GM18907 (cell line): ENCODE measurements at regions not wholly inside any gene's neighbourhood (a gene's known extent, or its start where the extent isn't known, plus 50 kb on each side); places are given as distances from the start of the nearest gene placed in this dataset.

ENCODE experiments used
- ATAC-seq: cut with Tn5 transposase; IDR thresholded peaks from one replicate; pipeline ENCODE4 v1.9.1; 2021; ENCODE audit warnings: mild to moderate bottlenecking, moderate library complexity; ENCODE audit not compliant: unreplicated experiment

GRCh38 chr2:60106836-60107529 is 446.5 kb downstream of the BCL11A start:
- no peak for ATAC-seq

GRCh38 chr2:60105906-60106305 is 447.5 kb downstream of the BCL11A start:
- no peak for ATAC-seq

GRCh38 chr2:60104514-60105505 is 448.6 kb downstream of the BCL11A start:
- peak; percentile 73 for ATAC-seq

- no peak for ATAC-seq
These were observed 453.4 kb downstream of the BCL11A start for GRCh38 chr2:60100034-60100433.

DNA sequence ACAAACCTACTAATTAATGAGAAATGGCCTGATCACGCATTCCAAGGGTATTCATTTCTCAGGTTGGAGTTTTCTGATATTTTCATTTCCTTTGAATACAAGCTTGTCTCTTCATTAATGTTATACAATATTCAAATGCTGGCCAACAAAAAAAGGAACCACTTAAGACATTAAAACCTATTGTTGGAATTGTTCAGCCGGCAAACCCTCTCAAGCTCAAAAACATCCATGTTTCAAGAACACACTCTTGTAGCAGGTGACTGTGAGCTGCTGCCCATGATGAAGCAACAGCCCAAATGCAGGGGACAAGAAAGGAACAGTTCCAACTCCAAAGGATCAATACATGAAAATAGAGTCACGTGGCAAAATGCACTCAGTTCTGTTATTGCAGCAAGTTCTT is 454.5 kb downstream of the BCL11A start:
- ATAC-seq: no peak

- ATAC-seq: no peak
These were observed 456.2 kb downstream of the BCL11A start for GRCh38 chr2:60097298-60097697.

GRCh38 chr2:60096556-60096955 is 456.9 kb downstream of the BCL11A start:
- ATAC-seq: no peak

DNA sequence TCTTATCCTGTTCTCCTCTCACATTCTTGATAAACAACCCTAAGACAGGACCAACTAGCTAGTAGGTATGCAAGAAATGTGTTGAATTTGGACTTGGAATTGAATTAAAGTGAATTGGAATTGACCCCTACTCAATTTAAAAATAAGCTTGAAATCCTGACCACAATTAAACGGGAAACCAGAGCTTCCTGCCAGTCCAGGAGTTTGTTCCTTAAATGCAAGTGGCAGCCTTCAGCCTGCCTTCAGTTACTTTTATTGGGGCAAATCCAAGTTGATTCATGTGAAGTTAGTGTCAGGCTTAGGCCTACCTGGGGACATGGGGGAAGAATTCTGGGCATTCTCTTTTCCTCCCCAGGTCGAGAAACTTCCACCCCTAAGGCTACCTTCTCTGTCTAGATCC is 457.6 kb downstream of the BCL11A start:
- no peak for ATAC-seq

DNA sequence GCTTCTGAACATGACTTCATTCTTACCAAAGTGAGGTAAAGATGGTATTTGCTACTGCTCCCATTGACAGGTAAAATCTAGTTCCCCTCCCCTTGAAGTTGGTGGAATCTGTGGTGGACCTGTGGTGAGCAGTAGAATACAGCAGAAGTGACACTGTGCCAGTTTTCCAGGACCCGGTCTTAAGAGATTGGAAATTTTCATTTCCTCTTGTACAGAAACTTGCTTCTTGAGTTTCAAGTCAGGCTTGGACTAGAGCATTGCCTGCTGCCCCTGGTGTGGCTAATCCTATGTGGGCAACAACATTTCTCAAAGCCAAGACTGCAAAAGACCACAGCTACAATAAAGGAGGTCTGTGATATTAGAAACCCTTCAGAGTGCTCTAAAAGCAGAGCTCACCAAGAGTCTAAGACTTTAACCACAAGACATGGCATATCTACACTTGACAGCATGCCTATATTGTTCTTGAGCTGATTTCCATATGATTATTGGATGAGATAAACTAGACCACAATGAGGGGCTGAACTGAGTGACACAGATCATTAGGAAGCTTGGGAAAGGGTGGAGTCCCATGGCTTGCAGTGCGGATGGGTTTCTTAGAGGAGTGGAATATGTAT is 458.1 kb downstream of the BCL11A start:
- no peak for ATAC-seq

GRCh38 chr2:60094450-60094929 is 459.0 kb downstream of the BCL11A start:
- no peak for ATAC-seq

DNA sequence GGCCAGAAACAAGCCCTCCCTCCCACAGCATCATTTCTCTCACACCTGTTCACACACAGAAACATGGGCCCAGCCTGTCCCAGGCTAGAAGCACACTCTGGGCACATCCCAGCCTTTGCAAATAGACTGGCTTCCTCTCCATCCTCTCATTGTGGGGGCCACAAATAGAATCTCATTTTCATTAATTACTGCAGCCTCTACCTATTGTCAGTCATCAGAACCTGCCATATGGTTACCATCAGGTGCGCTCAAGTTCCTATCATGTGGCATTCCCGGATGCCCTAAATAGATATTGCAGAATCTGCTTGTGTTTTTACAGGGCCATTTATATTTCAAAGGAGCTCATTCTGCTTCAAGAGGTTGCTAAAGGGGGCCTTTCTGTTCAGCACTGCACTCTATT is 460.7 kb downstream of the BCL11A start:
- no peak for ATAC-seq

DNA sequence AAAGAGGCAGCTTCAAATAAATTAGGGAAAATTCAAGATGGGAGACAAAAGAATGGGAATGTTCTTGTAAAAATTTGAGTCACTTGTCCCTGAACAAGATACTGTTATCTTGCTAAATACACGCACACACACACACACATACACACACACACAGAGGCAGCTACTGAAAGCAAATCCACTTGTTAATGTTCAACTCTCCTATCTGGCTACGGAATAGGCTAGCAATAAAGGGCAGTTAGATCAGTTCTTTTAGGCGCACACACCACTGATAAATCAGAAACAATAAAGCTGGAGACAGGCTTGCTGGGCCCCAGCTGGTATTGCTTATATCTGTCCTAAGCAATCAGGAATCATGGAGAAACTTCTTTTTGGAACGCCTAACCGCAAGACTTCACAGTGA is 461.6 kb downstream of the BCL11A start:
- no peak for ATAC-seq

- ATAC-seq: no peak
These were observed 462.2 kb downstream of the BCL11A start for GRCh38 chr2:60091266-60091665.

- no peak for ATAC-seq
These were observed 473.9 kb downstream of the BCL11A start for GRCh38 chr2:60079562-60079961.

DNA sequence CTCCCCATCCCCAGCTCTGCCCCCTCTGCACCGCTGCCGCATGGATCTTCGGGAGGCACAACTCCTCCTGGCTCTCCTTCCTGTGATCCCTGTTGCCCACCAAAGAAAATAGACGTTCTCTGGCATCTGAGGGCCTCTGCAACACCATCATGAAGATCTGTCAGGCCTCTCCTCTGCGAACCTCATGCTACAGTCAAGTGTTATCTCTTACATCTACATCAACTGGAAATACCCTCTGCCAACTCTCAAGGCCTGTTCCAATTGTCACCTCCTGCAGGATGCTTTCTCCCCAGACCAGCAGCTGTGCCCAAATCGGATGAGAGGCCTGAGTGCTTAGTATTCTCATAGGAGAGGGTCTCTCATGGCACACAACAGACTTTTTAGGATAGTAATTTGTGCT is 478.4 kb downstream of the BCL11A start:
- no peak for ATAC-seq

- no peak for ATAC-seq
These were observed 480.3 kb downstream of the BCL11A start for GRCh38 chr2:60073201-60073600.

DNA sequence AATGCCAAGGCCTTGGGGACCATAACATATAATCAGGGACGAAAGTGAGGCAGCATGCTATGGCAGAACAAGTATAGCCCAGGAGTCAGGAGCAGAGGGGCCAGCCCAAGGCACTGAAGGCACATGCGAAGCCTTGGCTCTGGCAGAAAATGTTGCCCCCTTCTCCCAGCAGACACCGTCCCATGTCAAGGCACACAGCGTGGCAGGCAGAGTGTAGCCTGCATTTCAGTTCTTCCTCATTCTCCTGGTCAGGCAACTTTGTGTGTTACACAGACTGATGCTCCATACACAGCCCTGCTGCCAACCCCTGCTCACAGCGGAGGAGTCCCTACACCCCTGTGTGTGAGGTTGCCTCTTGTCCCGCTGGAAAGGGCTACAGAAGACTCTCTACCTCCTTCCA is 480.8 kb downstream of the BCL11A start:
- no peak for ATAC-seq

- ATAC-seq: no peak
These were observed 482.0 kb downstream of the BCL11A start for GRCh38 chr2:60071490-60071831.

- ATAC-seq: no peak
These were observed 482.5 kb downstream of the BCL11A start for GRCh38 chr2:60070736-60071489.

DNA sequence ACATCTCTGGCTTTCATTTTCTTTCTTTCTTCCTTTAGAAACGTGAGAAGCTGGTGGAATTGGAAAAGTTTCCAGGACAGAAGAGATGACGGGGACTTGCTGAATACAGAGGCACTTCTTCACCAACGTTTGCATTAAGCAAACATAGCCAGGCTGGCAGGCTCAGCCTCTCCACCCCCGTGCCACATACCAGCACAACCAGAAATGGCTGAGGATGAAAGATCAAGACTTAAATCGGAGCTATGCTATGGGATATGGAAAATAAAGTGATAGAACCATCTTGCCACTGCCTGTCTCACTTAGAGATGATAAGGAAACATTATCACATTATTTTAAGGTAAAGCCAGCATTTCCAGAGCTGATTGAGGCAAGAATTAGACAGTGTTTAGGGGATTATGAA is 483.3 kb downstream of the BCL11A start:
- ATAC-seq: no peak

GRCh38 chr2:60068755-60069154 is 484.7 kb downstream of the BCL11A start:
- no peak for ATAC-seq
